HEK293 (cell line): ENCODE measurements at regions not wholly inside any gene's neighbourhood (a gene's known extent, or its start where the extent isn't known, plus 50 kb on each side); places are given as distances from the start of the nearest gene placed in this dataset.

Experiments
- CTCF ChIA-PET: fragments of 350-600 bp; formaldehyde crosslinking; extraction: SDS; loops from one replicate; lab custom pipeline; 2021; ENCODE audit warnings: antibody characterized with exemption; lab: Yijun Ruan, JAX
- POLR2A ChIA-PET: fragments of 300-600 bp; formaldehyde crosslinking; extraction: SDS; loops from one replicate; lab custom pipeline; 2020; ENCODE audit warnings: antibody characterized with exemption, inconsistent platforms; lab: Yijun Ruan, JAX
- H3K27ac ChIP-seq: fragments of 200-500 bp; sonication (Bioruptor generic); 2 replicates; pipeline ENCODE4 v1.5.1; 2014; ENCODE audit warnings: low read depth, low read length, control low read depth, inconsistent platforms; ENCODE audit errors: extremely low read depth
- H3K36me3 ChIP-seq, 2 experiments: fragments of 200-500 bp in 1 of 2; sonication (Bioruptor generic) in 1 of 2; 1 replicate in 1 of 2; 2 replicates in 1 of 2; pipeline ENCODE4 v1.5.1; 2014 to 2017; ENCODE audit warnings: inconsistent platforms in 2 of 2, low read length in 2 of 2; ENCODE audit not compliant: control insufficient read depth in 2 of 2, insufficient read depth in 1 of 2
- H3K4me1 ChIP-seq: fragments of 200-500 bp; sonication (Bioruptor generic); 2 replicates; pipeline ENCODE4 v1.5.1; 2014; ENCODE audit warnings: mild to moderate bottlenecking, low read length, inconsistent platforms; ENCODE audit not compliant: control insufficient read depth, insufficient read depth
- H3K4me3 ChIP-seq: 2 replicates; pipeline ENCODE4 v1.5.1; 2011; ENCODE audit warnings: low read depth, mild to moderate bottlenecking, control low read depth, low read length, moderate library complexity
- H3K9me3 ChIP-seq: fragments of 200-500 bp; sonication (Bioruptor generic); 2 replicates; pipeline ENCODE4 v1.5.1; 2014; ENCODE audit warnings: low read depth, low read length, inconsistent platforms; ENCODE audit not compliant: control insufficient read depth, insufficient read depth
- ELK4 ChIP-seq: IDR thresholded peaks from 2 replicates; pipeline ENCODE4 v1.6.1; 2011; ENCODE audit warnings: mild to moderate bottlenecking, low read depth, low read length, borderline replicate concordance
- GLI4 ChIP-seq: fragments of 450-650 bp; formaldehyde crosslinking; IDR thresholded peaks from 2 replicates; pipeline ENCODE4 v1.5.1; 2016; ENCODE audit warnings: missing biosample characterization, missing genetic modification characterization
- GLIS1 ChIP-seq: fragments of 450-650 bp; formaldehyde crosslinking; IDR thresholded peaks from 2 replicates; pipeline ENCODE4 v1.5.1; 2016; ENCODE audit warnings: missing biosample characterization, missing genetic modification characterization
- IKZF3 ChIP-seq: fragments of 450-650 bp; IDR thresholded peaks from 2 replicates; pipeline ENCODE4 v1.5.0; 2018; ENCODE audit warnings: missing biosample characterization, mild to moderate bottlenecking, missing genetic modification characterization, moderate library complexity
- KLF16 ChIP-seq: fragments of 450-650 bp; formaldehyde crosslinking; IDR thresholded peaks from 2 replicates; pipeline ENCODE4 v1.5.1; 2017; ENCODE audit warnings: missing biosample characterization, missing genetic modification characterization
- PRDM4 ChIP-seq: fragments of 450-650 bp; formaldehyde crosslinking; IDR thresholded peaks from 2 replicates; pipeline ENCODE4 v1.5.1; 2017; ENCODE audit warnings: missing biosample characterization, missing genetic modification characterization
- TRIM28 ChIP-seq: IDR thresholded peaks from 2 replicates; pipeline ENCODE4 v1.6.1; 2011; ENCODE audit warnings: low read length, control low read depth, borderline replicate concordance
- ZBTB1 ChIP-seq: fragments of 450-650 bp; formaldehyde crosslinking; IDR thresholded peaks from 2 replicates; pipeline ENCODE4 v1.5.1; 2016; ENCODE audit warnings: missing biosample characterization, missing genetic modification characterization
- ZBTB8A ChIP-seq: fragments of 450-650 bp; formaldehyde crosslinking; IDR thresholded peaks from 2 replicates; pipeline ENCODE4 v1.5.1; 2016; ENCODE audit warnings: missing biosample characterization, missing genetic modification characterization
- ZNF169 ChIP-seq: fragments of 450-650 bp; formaldehyde crosslinking; IDR thresholded peaks from 2 replicates; pipeline ENCODE4 v1.5.1; 2016; ENCODE audit warnings: missing biosample characterization, missing genetic modification characterization
- ZNF223 ChIP-seq: fragments of 450-650 bp; formaldehyde crosslinking; IDR thresholded peaks from 2 replicates; pipeline ENCODE4 v1.5.1; 2016; ENCODE audit warnings: missing biosample characterization, missing genetic modification characterization
- ZNF423 ChIP-seq: fragments of 450-650 bp; formaldehyde crosslinking; IDR thresholded peaks from 2 replicates; pipeline ENCODE4 v1.5.1; 2016; ENCODE audit warnings: missing biosample characterization, missing genetic modification characterization
- ZNF501 ChIP-seq: fragments of 450-650 bp; formaldehyde crosslinking; IDR thresholded peaks from 2 replicates; pipeline ENCODE4 v1.5.1; 2016; ENCODE audit warnings: missing biosample characterization, missing genetic modification characterization
- ZNF645 ChIP-seq: fragments of 450-650 bp; formaldehyde crosslinking; IDR thresholded peaks from 2 replicates; pipeline ENCODE4; 2016; ENCODE audit warnings: missing biosample characterization, missing genetic modification characterization
- ZNF768 ChIP-seq: fragments of 450-650 bp; formaldehyde crosslinking; IDR thresholded peaks from 2 replicates; pipeline ENCODE4 v1.5.1; 2018; ENCODE audit warnings: missing biosample characterization, mild to moderate bottlenecking, missing genetic modification characterization
- ZSCAN4 ChIP-seq: fragments of 450-650 bp; formaldehyde crosslinking; IDR thresholded peaks from 2 replicates; pipeline ENCODE4 v1.5.1; 2017; ENCODE audit warnings: missing biosample characterization, missing genetic modification characterization

- POLR2A ChIA-PET, result interaction anchor here (1.4 kb wide), 1 partner anchor 321 kb away, joined by 3 read pairs; the partner anchor contains the start of gene TXNDC15
- CTCF ChIA-PET, result interaction anchor here (0.5 to 2.0 kb wide), 7 partner anchors 8 to 613 kb away, joined by 3 to 11 read pairs (median 4); no protein-coding TSS in a partner anchor
- no peaks in the 10 kb centered on the region for H3K4me1 ChIP-seq
Observed at GRCh38 chr5:135194573-135195269, 160.7 kb upstream of the PITX1 start.

GRCh38 chr5:135194126-135194488, 160.1 kb upstream of the PITX1 start:
- H3K36me3 ChIP-seq, result no peaks in the 10 kb centered on the region
- no peaks in the 10 kb centered on the region for H3K4me1 ChIP-seq
- H3K4me3 ChIP-seq, result no peak overlapping the region
- ChIA-PET POLR2A (interaction anchor here (1.4 kb wide), 1 partner anchor 320 kb away, joined by 3 read pairs; the partner anchor contains the start of gene TXNDC15), CTCF (interaction anchor here (0.5 to 2.0 kb wide), 9 partner anchors 9 to 612 kb away, joined by 3 to 11 read pairs (median 4); no protein-coding TSS in a partner anchor)
- no peak overlapping the region for H3K27ac ChIP-seq
- H3K9me3 ChIP-seq, result no peaks in the 10 kb centered on the region
- no peak for TF ChIP-seq ELK4
- TF ChIP-seq GLIS1, result no peak
- no peak for TF ChIP-seq TRIM28
- TF ChIP-seq ZSCAN4 (tag by site-specific recombination), result no peak
- TF ChIP-seq ZNF501 (tag by site-specific recombination), result no peak
- no peak for TF ChIP-seq ZNF169

More at GRCh38 chr5:135194573-135195269, 160.7 kb upstream of the PITX1 start:
- no peak overlapping the region for H3K4me3 ChIP-seq
- no peaks in the 10 kb centered on the region for H3K9me3 ChIP-seq
- H3K27ac ChIP-seq, result no peak overlapping the region
- H3K36me3 ChIP-seq, result no peaks in the 10 kb centered on the region
- TF ChIP-seq ZNF423 (tag by site-specific recombination), result no peak
- TF ChIP-seq ZNF645 (tag by site-specific recombination), result no peak
- TF ChIP-seq IKZF3 (tag by site-specific recombination), result no peak
- TF ChIP-seq ZNF768, result no peak
- TF ChIP-seq GLI4, result no peak
- TF ChIP-seq PRDM4, result no peak
- no peak for TF ChIP-seq KLF16 (tag by site-specific recombination)
- TF ChIP-seq ZBTB1 (tag by site-specific recombination), result no peak
- TF ChIP-seq ZBTB8A (tag by site-specific recombination), result no peak
- TF ChIP-seq ZNF223 (tag by site-specific recombination), result no peak
